Left renal pelvis (tissue), 4 donors: ENCODE measurements at regions not wholly inside any gene's neighbourhood (a gene's known extent, or its start where the extent isn't known, plus 50 kb on each side); places are given as distances from the start of the nearest gene placed in this dataset.

ENCODE experiments used
- DNase-seq, 4 donors: peaks; one replicate each; pipeline ENCODE4 v3.0.0-alpha.2; 2013; ENCODE audit warnings: low read depth in 4 of 4, low spot score in 3 of 4

DNA sequence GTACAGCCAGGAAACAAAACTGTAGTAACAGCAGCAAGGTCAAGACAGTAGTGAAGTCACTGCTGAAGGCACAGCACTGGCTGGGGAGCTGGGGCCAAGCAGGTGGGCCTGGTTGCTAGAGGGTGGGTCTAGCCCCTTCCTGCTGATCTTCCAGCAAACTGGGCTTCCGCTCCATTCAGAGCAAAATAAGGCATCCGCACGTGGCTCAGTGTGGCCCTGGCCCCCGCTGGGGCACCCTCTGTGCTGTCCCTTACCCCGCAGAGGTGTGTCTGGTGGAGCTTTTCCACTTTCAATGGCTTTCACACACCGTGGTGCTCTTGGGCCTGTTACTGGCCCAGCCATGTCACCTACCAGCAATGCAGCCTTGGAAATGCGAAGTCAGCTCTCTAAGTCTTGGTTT is 162.4 kb upstream of the B3GAT1 start:
- no peak for DNase-seq

DNA sequence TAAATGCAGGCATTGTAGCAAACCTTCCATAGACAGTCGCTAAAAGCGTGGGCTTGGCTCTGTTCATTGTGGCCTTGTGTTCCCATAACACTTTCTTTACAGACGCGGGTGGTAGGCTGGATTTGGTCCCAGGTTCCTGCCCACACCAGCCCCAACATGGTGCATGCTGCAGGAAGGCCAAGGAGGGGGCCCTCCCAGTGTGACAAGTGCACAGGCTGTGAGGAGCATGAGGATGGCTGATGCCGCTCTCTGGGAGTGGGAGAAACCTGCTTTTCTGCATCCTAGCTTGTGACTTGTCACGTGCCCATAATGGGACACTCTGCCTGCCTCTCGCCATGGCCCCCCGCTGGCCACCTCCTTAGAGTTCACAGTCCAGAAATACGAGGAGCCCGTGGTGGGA is 161.8 kb upstream of the B3GAT1 start:
- DNase-seq, result no peak

DNA sequence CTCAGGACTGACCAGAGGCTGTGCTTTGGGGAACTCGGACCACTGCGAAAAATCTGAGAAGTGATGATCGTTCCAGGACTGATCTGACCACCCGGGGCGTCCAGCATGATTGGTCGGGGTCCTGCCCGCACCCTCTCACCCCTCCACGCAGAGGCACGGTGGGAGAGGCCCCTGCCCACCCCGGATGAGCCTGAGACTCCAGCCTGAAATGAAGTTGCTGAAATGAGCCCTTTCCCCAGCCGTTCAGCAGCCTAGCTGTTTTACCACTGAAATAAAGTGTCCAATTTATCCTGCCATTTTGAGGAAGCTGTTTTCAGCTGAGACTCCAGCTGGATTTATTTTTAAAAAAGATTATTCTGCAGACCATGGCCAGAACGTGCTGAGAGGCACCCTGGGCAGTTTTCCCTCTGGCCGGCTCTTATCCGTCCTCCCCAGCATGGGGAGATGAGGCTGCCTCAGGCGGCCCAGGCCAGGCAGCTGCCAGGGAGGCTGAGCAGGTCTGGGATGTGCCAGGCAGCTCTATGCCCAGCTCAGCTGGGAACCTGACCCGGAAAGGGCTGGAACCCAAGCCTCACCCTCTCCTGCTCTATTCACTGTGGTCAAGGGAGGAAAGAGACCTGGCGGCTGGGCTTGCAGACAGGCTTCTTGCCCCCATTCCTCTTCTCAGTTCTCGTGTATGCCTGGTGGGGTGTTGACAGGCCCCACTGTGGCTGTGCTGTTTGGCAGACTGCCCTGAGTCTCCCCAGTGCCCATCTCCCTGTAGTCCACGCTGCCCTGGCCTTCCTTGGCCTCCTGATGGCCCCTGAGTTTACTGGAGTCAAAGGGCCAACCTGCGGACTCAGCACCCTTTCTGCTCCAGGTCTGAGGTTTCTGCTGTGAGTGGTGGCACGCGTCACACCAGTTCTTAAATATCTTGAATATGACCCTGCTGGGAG is 161.0 kb upstream of the B3GAT1 start:
- DNase-seq, result no peak

DNA sequence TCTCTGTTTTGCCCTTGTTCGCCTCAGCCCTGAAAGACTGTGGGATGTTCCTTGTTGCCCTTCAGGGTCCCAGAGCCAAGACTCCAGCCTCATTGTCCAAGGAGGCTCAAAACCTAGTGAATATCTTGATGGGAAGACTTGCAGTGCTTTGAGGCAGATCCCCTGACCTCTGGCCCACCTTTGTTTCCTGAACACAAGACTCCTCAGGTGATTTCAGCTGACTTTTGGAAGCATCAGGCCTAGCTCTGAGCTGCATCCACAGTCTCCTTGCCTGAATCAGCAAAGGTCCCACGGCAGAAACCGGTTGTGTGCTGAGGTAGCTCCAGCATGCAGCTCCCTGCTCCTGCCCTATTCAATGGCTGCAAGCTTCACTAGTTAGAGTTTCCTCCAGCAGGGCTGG is 159.3 kb upstream of the B3GAT1 start:
- no peak for DNase-seq

DNA sequence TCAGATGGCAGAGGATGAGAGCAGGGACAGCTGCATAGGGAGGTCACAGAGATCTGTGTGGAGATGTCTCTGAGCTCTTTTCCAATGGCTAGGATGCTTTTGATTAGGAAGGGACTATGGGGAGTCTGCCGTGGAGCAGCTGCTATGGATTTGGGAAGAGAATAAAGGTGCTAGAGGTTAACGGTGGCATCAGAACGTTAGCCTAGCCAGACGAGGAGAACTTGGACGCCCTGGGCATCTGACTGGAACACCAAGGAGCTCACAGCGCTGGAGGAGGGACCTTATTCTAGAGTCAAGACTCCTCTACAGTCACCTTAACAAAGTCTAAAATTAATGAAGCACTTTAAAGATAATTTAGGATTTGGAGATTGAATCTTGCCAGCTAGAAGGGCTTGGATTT is 157.2 kb upstream of the B3GAT1 start:
- no peak for DNase-seq

DNA sequence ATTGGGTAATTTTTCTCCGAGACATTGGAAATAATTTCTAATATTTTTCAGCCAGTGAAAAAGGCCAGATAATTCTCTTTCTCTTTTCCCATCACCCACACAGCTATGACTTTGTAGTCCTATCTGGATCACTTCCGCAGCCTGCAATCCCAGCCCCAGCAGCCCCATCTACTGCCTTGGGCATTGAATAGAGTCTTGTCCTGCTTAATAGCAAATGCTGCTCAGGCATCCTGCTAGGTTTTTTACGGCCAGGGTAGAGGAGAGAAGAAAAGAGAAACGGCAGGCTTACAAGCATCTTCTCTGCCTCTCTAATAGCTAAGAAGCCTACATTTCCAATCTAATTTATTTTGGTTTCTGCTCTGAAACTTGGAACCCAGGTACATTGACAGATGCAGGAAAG is 154.3 kb upstream of the B3GAT1 start:
- no peak for DNase-seq

DNA sequence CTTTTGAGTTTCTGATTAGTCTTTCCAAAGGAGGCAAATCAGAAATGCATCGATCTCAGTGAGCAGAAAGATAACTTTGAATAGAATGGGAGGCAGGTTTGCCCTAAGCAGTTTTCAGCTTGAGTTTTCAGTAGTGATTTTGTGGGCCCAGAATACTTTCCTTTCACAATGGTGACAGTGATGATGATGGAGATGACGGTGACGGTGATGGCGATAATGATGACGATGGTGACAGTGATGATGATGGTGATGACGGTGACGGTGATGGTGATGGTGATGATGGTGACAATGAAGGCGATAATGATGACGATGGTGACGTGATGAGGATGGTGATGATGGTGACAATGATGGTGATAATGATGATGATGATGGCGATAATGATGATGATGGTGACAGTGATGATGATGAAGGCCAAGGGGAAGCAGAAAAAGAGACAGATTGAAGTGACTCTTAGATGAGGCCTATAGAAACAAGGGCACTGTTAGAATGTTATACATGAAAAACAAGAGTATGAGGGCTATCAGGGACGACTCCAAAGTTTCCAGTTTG is 153.4 kb upstream of the B3GAT1 start:
- DNase-seq, result no peak

DNA sequence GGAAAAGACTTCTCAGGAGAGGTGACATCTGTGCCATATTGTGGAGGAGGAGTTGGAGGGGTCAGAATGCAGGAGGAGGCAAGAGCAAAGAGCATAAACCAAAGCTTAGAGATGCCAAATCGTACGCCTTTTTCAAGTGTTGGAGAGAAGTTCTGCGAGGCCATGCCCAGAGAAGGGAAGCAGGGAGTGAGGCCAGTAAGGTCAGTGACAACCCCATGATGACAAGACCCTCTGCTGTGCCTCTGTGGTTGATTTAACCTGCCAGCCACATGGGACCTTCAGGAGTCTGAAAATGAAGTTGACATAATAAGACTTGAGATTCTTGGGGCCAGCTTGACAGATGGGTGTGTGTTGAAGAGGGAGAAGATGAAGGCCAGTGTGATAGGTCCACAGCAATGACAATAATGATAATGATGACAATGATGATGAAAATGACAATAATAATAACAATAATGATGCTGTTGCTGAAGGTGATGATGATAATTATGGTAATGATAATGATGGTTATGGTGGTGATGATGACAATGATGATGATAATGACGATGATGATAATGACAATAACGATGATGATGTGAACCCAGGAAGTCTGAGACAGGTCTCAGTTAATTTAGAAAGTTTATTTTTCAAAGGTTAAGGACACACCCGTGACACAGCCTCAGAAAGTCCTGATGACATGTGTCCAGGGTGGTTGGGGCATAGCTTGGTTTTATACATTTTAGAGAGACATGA is 152.6 kb upstream of the B3GAT1 start:
- DNase-seq, result no peak

DNA sequence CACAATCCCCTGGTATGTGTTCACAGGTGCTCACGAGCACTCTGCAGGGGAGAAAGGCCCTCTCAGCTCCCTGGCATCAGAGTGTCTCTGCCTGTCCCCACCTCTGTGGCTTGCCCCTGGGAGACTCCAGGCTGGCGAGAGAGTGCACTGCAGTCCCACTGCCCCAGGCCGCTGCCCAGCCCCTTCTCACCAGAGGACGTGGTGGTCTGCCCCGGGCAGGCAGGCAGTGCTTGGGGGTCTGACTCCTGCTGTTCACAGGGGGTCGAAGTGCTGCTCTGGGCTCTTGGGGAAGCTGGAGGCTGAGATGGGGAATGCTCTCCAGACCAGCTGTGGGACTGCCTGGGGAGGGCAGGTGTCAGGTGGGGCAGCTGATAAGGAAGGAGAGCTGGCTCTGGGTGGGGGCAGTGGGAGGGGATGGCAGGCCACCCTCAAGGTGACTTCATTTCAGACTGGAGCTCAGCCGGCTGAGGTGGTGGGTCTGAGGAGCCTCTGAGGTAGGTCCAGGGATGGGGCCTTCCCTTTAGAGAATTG is 151.0 kb upstream of the B3GAT1 start:
- no peak for DNase-seq

DNA sequence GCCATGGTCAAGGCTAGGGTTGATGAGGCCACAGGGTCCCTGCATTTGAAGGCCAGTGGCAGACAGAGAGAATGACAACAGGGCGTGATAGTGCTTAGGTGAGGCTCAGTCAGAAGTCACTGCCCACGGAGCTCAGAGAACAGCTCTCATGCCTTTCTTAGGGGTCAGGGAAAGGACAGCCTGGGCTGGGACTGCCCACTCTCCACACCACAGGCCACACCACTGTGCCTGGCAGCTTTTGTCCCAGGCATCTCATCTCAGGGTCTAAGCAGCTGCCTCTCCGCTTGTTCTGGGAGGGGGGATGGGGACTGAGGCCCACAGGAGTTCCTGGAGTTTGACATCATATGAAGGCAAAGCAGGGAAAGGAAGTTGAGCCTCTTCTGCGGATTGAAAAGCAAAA is 150.2 kb upstream of the B3GAT1 start:
- DNase-seq, result no peak

DNA sequence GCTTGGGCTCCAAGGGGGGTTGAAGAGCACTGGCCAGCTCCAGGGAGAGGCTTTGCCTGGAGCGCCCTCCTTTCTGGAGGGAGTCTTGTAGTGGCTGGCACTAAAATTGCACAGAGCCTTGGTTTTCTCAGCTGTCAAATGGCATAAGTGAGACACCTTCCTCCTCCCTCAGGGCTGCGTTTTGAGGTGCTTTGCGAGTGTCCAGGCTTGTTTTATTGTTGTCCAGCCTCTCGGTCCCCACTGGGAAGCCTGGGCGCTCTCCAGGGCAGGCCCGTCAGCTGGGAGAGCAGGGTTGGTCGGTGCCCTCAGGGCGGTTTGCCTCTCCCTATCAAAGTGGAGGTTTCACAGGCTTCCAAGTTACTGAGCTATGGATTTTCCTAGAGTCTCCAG is 149.3 kb upstream of the B3GAT1 start:
- no peak for DNase-seq

DNA sequence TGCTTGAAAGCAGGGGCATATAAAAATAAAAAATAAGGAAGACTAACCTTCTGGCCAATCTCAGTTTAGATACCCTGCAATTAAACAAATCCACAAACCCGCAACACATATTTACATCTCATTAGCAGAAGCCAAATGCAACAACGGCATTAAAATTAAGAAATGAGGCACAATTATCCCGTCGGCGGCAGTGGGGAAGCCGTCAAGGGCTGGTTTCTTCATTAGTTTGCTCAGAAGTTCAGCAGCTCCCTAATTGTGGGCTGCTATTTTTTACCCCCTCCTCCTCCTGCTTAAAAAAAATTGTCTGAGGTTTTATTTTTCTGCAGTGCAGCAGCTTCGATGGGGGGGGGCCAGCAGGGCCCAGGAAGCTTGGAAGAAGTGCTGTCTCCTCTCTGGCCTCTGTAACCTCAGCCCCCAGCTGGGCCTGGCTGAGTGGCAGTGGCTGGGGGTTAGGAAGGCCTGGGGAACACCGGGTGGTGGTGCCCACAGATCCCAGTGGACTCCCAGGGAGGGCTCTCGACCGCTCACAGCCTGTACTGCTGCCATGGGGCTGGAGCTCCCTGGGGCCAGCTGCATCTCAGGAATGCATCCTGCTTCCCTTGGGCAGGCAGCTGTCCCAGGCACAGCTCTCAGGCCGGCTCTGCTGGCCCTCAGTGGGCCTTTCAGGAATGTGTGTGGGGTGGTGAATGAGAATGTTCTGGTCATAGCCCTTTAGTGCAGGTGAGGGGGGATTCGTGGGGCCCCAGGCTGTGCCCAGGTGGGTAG is 148.7 kb upstream of the B3GAT1 start:
- no peak for DNase-seq

DNA sequence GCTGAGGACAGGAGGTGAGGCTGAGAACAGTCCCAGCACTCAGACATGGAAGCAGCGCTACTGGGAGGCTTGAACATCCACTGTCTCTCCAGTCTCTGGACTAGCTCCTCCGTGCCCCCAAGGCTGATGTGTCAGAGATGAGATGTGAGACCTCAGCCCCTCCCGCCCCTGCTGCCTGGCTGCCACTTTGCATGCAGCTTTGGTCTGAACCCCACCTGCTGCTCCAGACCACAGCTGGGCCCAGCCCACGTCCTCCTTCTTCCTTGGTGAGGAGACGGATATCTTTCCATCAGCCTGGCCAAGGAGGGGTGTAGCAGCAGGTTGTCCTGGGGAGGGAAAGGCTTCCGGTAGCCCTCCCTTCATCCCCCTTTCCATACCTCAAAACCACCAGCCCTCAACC is 148.0 kb upstream of the B3GAT1 start:
- DNase-seq, result no peak

DNA sequence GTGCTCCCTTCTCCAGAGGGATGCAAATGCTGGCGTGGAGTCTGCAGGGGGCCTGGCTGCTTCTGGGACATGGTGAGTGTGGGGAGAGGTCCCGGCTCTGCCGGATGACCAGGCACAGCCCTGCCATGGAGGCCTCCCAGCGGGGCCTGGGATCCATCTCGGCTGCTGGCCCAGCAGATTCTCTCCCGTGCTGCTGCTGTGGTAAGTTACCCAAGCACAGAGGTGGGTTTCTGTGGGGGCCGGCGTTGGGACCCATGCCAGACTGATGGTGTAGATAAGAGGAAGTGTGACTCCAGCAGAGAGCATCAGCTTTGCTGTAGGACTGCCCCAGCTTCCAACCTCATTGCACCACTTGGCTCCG is 147.5 kb upstream of the B3GAT1 start:
- no peak for DNase-seq

DNA sequence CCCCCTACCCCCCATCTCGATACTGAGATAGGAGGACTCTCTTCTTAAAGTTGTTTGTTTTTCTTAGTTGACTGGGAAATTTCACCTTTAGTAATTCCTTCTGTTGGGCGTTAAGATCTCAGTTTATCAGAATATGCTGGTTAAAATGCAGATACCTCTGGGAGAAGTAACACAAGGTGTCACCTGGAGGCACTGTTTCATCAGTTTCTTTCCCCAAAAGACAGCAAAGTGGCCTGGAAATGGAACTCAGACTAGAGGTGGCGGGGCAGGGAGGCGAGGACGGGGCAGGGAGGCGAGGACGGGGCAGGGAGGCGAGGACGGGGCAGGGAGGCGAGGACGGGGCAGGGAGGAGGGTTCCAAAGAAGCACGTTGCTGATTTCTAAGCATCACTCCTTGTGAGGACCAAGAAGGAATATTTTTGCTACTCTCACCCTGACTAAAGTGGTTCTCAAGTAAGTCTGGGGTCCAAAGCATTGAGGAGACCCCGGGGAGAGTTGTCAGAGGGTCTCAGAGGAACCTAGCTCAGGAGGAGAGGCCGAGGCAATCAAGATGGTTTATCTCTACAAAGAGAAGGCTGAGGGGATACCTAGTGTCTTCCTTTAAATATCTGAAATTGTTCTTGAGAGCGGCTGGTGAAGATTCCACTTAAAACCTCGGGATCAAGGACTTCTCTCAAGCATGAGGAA is 147.0 kb upstream of the B3GAT1 start:
- DNase-seq, result no peak

DNA sequence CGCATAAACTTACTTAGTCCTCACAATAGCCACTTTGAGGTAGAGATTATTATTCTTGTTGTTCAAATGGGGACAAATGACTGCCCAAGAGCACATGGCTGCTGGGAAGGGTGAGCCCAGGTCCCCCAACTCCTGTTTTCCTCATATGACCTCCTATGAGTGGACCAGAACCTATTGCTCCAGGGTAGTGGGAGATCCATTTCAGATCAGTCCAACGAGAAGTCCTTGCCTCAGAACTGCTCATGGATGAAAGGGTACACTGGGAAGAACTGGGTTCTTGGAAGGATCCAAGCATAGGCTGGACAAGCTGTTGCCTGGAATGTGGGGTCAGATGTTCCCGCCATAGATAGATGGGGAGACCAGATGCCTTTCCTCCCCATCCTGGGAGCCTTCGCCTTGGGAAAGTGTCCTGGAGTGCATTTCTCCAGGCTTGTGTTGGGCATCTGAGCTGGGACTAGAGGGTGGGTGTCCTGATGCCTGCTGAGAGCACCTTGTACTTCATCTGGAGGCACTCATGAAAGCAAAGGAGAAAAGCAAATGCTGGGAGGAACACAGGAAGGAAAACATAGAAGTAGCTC is 146.3 kb upstream of the B3GAT1 start:
- no peak for DNase-seq

DNA sequence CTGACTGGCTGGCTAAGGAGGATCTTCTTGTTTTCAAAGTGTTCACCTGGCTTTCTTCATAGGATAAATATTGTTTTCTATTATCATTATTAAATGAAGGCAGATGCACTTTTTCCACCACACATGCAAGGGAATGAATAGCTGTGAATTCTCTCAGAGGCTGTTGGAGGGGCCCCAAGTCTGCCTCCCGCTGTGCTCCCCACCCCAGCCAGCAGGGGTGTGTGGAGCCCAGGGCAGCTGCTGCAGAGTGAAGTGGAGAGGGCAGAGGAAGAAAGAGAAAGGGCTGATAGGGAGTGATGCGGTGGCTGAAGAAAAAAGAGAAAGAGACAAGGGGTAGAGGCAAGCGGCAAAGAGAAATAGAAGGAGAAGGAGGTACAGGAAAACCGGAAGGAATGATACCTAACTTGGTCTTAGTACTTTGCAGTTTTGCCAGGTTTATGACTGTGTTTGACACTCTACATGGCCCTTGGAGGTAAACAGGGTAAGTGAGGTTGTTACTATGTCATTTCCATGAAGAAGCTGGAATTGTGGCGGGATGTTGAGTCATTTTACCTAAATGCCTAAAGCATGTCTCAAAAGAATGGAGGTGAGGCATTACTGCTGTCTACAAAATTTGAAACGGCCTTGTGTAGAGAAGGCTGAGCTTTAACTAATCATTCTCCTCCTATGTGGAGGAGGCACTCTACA is 145.7 kb upstream of the B3GAT1 start:
- DNase-seq, result no peak

DNA sequence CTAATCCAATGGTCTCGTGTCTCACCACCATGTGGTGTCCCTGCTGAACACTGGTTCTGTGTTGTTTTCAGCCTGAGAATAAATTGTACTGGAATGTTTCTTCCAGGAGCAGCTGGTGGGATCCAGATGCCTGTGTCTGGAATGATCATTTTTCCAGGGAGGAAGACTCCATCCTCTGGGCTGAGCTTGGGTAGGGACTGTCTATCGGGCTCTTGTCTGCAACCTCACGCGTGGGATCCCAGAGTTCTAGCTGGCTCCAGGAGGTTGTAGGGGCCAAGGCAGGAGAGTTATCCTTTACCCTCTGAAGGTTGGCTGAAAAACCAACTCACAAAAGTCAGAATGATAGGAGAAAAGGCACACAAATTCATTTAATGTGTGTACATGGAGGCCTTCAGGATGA is 144.1 kb upstream of the B3GAT1 start:
- DNase-seq, result no peak

DNA sequence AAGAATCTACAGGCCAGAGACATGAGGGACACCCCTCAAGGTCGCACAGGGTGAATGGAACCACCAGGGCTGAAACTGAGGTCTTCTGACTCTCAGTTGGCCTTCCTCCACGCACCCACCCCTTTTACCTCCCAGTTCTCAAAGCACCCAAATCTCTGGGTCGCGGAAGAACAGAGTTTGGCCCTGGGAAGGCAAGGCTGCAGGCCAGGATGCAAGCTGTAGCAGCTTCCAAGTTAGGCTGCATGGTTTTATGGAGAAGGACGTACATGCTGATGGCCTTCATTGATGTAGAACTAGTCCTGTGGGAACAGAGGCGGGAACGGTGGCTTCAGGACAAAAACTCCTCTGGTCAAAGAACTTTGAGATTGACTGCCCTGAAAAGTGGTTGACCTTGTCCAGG is 143.5 kb upstream of the B3GAT1 start:
- no peak for DNase-seq
